A673 (cell line): ENCODE measurements at regions not wholly inside any gene's neighbourhood (a gene's known extent, or its start where the extent isn't known, plus 50 kb on each side); places are given as distances from the start of the nearest gene placed in this dataset.

Source experiments
- CTCF ChIP-seq: fragments of 300-800, 200-600 bp; sonication (generic); conservative IDR thresholded peaks from 2 replicates; pipeline ENCODE4 v1.5.1; 2017; ENCODE audit warnings: low read depth, mild to moderate bottlenecking, antibody characterized with exemption, low read length, moderate library complexity, mixed read lengths
- EZH2 ChIP-seq: fragments of 200-600 bp; sonication (generic); IDR thresholded peaks from 2 replicates; pipeline ENCODE4 v1.6.1; 2017; ENCODE audit warnings: borderline replicate concordance, low read depth, mild to moderate bottlenecking, mixed read lengths, antibody characterized with exemption, low read length; ENCODE audit not compliant: poor library complexity, severe bottlenecking

DNA sequence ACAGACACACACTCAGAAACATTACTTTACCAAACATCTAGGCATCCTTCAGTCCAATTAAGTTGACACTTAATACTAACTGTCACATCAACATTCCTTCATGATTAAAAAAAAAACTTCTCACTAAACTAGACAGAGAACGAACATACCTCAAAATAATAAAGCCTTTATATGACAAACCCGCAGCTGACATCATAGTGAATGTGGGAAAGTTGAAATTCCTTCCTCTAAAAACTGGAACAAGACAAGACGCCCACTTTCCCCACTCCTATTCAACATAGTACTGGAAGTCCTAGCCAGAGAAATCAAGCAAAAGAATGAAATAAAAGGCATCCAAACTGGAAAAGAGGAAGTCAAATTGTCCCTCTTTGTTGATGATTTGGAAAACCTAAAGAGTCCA lies 96.9 kb upstream of the PPP1R9A start:
- TF ChIP-seq CTCF (no peak), EZH2 (no peak)
